ENCODE measurements at regions not wholly inside any gene's neighbourhood (a gene's known extent, or its start where the extent isn't known, plus 50 kb on each side); places are given as distances from the start of the nearest gene placed in this dataset.

DNA sequence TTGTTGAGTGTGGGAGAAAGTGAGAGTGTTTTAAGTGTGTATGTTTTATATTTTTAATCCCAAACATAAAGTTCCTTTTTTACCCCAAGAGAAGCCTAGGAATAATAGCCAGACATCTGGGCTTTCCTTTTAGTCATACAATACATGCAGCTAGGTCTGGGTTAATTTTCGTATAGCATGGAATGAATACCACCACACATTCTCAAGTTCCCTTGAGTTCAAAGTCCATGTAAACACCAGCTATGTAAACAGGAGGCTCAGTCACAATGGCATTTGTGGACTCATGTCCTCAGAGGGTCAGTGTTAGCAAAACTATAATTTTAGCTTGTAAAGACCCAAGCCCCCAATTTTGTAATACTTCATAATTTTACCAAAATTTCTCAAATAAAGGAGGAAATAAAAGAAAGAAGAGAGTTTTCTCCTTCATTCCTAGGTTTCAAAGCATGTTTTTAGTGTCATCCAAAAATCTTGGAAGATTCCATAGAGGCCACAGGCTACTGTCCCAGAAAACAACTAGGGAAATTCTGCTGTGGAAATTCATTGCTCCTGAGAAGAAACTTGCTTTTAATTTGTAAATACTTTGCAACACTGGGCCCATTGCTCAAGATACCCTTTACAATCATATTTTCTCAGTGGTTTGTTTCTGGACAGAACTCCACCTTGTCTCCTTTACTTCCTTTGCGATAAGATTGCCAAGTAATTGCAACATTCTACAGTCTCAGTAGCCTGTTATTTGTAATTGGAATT lies 671.2 kb downstream of the COL12A1 start:
- H3K4me1 ChIP-seq (ENCODE audit: control insufficient read depth in 1 of 2, insufficient read depth in 1 of 2, low read depth in 1 of 2, low read length in 1 of 2), result no peaks in the 10 kb centered on the region
- no peak overlapping the region for H3K4me3 ChIP-seq (ENCODE audit: low read depth in 1 of 2, low read length in 1 of 2)
- no peaks in the 10 kb centered on the region for H3K27me3 ChIP-seq
- H3K27ac ChIP-seq, result no peak overlapping the region
- TF ChIP-seq, protein P1, sequence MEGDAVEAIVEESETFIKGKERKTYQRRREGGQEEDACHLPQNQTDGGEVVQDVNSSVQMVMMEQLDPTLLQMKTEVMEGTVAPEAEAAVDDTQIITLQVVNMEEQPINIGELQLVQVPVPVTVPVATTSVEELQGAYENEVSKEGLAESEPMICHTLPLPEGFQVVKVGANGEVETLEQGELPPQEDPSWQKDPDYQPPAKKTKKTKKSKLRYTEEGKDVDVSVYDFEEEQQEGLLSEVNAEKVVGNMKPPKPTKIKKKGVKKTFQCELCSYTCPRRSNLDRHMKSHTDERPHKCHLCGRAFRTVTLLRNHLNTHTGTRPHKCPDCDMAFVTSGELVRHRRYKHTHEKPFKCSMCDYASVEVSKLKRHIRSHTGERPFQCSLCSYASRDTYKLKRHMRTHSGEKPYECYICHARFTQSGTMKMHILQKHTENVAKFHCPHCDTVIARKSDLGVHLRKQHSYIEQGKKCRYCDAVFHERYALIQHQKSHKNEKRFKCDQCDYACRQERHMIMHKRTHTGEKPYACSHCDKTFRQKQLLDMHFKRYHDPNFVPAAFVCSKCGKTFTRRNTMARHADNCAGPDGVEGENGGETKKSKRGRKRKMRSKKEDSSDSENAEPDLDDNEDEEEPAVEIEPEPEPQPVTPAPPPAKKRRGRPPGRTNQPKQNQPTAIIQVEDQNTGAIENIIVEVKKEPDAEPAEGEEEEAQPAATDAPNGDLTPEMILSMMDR (IDR thresholded peaks at IDR 0.05), result no peak
- no peaks in the 10 kb centered on the region for H3K9me3 ChIP-seq
- no peaks in the 10 kb centered on the region for H3K36me3 ChIP-seq

DNA sequence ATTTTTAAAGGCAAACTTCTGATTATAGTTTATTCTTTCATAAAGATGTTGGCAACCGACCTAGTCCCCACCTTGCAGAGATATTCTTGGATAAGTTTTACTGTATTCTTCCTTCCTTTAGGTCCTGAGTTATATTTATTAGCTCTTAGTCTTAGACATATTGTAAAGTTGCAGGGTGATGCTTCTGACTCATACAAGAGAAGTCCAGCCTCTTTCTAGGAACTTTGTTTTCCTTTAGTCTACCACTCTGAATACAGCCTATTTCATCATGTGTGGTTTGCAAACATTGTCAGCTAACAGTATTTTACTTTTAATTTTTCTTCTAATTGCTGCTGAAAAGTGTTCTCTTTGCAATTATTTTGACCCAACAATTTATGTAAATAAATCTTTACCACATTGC lies 686.7 kb downstream of the COL12A1 start:
- Histone ChIP-seq H3K4me3 (ENCODE audit: low read depth in 1 of 2, low read length in 1 of 2) (no peak overlapping the region), H3K27me3 (no peaks in the 10 kb centered on the region), H3K27ac (no peak overlapping the region), H3K4me1 (ENCODE audit: control insufficient read depth in 1 of 2, insufficient read depth in 1 of 2, low read depth in 1 of 2, low read length in 1 of 2) (no peaks in the 10 kb centered on the region), H3K9me3 (no peaks in the 10 kb centered on the region), H3K36me3 (no peaks in the 10 kb centered on the region)
- TF ChIP-seq, protein P1 (IDR thresholded peaks at IDR 0.05), result no peak

DNA sequence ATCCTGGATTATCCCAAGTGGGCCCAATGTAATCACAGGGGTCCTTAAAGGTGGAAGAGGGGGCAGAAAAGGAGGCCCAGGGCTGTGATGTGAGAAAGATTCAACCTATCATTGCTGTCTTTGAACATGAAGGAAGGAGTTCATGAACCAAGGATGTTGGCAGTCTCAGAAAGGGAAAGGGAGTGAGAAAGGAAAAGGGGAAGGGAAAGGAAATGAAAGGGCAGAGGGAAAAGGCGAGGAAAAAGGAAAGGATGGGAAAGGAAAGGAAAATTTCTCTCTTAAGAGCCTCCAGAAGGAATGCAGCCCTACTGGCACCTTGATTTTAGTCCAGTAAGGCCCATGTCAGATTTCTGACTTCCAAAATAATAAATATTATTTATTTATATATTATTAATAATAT lies 687.8 kb downstream of the COL12A1 start:
- TF ChIP-seq, protein P1 (IDR thresholded peaks at IDR 0.05), result no peak
- H3K27ac ChIP-seq, result no peak overlapping the region
- no peaks in the 10 kb centered on the region for H3K27me3 ChIP-seq
- H3K4me1 ChIP-seq (ENCODE audit: control insufficient read depth in 1 of 2, insufficient read depth in 1 of 2, low read depth in 1 of 2, low read length in 1 of 2), result no peaks in the 10 kb centered on the region
- H3K4me3 ChIP-seq (ENCODE audit: low read depth in 1 of 2, low read length in 1 of 2), result no peak overlapping the region
- no peaks in the 10 kb centered on the region for H3K9me3 ChIP-seq
- H3K36me3 ChIP-seq, result no peaks in the 10 kb centered on the region

DNA sequence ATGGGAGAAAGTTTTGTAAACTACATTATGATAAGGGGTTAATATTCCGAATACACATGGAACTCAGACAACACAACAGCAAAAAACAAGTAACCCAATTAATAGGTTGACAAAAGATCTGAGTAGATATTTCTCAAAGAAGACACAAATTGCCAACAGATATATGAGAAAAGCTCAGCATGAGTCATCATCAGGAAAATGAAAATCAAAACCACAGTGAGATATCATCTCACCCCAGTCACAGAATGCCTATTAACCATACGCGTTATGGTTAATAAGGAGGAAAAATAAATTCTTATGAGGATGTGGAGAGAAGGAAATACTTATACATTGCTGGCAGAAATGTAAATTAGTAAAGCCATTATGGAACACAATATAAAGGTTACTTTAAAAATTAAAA lies 695.0 kb downstream of the COL12A1 start:
- TF ChIP-seq, protein P1 (IDR thresholded peaks at IDR 0.05), result no peak
- H3K9me3 ChIP-seq, result no peaks in the 10 kb centered on the region
- no peaks in the 10 kb centered on the region for H3K4me1 ChIP-seq (ENCODE audit: control insufficient read depth in 1 of 2, insufficient read depth in 1 of 2, low read depth in 1 of 2, low read length in 1 of 2)
- no peaks in the 10 kb centered on the region for H3K27me3 ChIP-seq
- no peak overlapping the region for H3K27ac ChIP-seq
- no peaks in the 10 kb centered on the region for H3K36me3 ChIP-seq
- H3K4me3 ChIP-seq (ENCODE audit: low read depth in 1 of 2, low read length in 1 of 2), result no peak overlapping the region

DNA sequence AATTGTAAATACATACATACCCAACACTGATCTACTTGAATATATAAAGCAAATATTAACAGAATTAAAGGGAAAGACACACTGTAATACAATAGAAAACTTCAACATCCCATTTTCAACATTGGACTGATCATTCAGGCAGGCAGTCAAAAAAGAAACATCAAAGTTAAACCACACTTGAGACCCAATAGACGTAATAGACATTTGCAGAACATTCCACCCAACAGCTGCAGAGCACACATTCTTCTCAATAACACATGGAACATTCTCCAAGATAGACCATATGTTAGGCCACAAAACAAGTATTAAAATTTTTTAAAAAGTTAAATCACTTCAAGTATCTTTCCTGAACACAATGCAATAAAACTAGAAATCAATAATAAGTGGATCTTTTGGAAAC lies 698.2 kb downstream of the COL12A1 start:
- Histone ChIP-seq H3K36me3 (no peaks in the 10 kb centered on the region), H3K27me3 (no peaks in the 10 kb centered on the region), H3K27ac (no peak overlapping the region), H3K9me3 (peaks cover 15% of the 10 kb centered on the region), H3K4me1 (ENCODE audit: control insufficient read depth in 1 of 2, insufficient read depth in 1 of 2, low read depth in 1 of 2, low read length in 1 of 2) (no peaks in the 10 kb centered on the region), H3K4me3 (ENCODE audit: low read depth in 1 of 2, low read length in 1 of 2) (no peak overlapping the region)
- TF ChIP-seq, protein P1 (IDR thresholded peaks at IDR 0.05), result no peak
